Loucy (cell line): ENCODE measurements at regions not wholly inside any gene's neighbourhood (a gene's known extent, or its start where the extent isn't known, plus 50 kb on each side); places are given as distances from the start of the nearest gene placed in this dataset.

ENCODE experiments used
- EZH2phosphoT487 ChIP-seq: fragments of 200-600 bp; IDR thresholded peaks from 2 replicates; pipeline ENCODE4 v1.6.1; 2018; ENCODE audit warnings: antibody characterized with exemption, mild to moderate bottlenecking, moderate library complexity, borderline replicate concordance
- TF ChIP-seq, protein P1 (sequence below): fragments of 200-600 bp; sonication (generic); conservative IDR thresholded peaks from 2 replicates; pipeline ENCODE4 v1.5.1; 2014; ENCODE audit warnings: mild to moderate bottlenecking, antibody characterized with exemption, low read length

DNA sequence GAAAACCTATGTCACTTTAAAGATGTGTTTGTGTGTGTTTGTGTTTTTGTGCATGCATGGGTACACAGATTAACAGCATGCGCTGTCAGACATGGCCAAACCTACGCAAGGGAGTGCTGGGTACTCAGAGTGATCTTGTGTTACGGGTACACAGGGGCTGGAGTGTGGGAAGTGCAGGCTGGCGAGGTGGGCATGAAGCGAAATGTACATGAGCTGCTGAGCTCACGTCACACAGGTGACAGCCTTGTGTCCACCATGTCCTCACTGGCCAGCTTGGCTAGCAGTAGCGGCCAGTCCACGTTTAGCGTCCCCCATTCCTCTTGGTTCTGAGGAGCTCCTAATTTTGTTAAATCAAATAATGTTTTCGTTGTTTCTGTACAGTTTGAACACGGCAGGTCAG lies 979.7 kb upstream of the TMEM132C start:
- TF ChIP-seq, protein P1, sequence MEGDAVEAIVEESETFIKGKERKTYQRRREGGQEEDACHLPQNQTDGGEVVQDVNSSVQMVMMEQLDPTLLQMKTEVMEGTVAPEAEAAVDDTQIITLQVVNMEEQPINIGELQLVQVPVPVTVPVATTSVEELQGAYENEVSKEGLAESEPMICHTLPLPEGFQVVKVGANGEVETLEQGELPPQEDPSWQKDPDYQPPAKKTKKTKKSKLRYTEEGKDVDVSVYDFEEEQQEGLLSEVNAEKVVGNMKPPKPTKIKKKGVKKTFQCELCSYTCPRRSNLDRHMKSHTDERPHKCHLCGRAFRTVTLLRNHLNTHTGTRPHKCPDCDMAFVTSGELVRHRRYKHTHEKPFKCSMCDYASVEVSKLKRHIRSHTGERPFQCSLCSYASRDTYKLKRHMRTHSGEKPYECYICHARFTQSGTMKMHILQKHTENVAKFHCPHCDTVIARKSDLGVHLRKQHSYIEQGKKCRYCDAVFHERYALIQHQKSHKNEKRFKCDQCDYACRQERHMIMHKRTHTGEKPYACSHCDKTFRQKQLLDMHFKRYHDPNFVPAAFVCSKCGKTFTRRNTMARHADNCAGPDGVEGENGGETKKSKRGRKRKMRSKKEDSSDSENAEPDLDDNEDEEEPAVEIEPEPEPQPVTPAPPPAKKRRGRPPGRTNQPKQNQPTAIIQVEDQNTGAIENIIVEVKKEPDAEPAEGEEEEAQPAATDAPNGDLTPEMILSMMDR = no peak
- no peak for TF ChIP-seq EZH2phosphoT487
